ENCODE measurements at regions not wholly inside any gene's neighbourhood (a gene's known extent, or its start where the extent isn't known, plus 50 kb on each side); places are given as distances from the start of the nearest gene placed in this dataset.

DNA sequence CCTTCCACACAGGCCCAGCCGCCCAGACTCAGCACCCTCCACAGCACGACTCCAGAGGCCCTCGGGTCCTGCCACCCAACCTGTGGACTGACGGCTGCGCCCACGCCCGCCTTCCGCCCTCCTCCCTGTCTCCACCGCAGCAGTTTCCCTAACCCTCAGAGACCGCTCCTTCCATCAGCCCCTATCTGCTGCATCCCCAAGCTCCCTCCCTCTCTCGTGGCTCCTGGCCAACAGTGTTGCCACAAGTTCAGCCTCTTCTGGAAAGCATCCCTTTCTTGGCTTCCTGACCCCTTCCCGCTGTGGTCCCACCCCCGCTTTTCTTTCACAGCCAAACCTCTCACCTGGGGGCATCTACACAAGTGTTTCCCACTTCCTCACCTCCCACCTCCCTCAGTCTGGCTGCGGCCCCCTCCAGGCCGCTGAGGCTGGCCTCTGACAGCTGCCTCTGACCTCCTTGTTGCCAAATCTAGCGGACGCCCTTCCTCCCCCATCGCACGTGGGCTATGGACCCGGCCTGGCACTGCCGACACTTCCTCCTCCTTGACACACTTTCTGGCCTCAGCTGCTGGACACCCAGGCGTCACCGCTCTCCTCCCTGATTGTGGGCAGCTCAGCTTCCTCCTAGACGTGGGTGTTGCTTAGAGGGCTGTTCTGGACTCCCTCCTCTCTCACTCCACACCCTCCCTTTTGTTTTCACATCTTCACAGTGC lies 168.8 kb upstream of the TLE3 start:
- H3K36me3 ChIP-seq (ENCODE audit: insufficient read depth, low read length) = no peaks in the 10 kb centered on the region
- peaks cover 22% of the 10 kb centered on the region for H3K4me1 ChIP-seq (ENCODE audit: insufficient read depth, low read length)
- H3K9me3 ChIP-seq (ENCODE audit: control insufficient read depth, insufficient read depth, low read length) = no peaks in the 10 kb centered on the region
- no peak overlapping the region for H3K9ac ChIP-seq (ENCODE audit: low read depth, low read length)

- no peaks in the 10 kb centered on the region for H3K36me3 ChIP-seq (ENCODE audit: insufficient read depth, low read length)
- no peak overlapping the region for H3K9ac ChIP-seq (ENCODE audit: low read depth, low read length)
- no peaks in the 10 kb centered on the region for H3K9me3 ChIP-seq (ENCODE audit: control insufficient read depth, insufficient read depth, low read length)
- H3K4me1 ChIP-seq (ENCODE audit: insufficient read depth, low read length) = peaks cover 16% of the 10 kb centered on the region
Measured at GRCh38 chr15:70265986-70266385, 168.3 kb upstream of the TLE3 start.

DNA sequence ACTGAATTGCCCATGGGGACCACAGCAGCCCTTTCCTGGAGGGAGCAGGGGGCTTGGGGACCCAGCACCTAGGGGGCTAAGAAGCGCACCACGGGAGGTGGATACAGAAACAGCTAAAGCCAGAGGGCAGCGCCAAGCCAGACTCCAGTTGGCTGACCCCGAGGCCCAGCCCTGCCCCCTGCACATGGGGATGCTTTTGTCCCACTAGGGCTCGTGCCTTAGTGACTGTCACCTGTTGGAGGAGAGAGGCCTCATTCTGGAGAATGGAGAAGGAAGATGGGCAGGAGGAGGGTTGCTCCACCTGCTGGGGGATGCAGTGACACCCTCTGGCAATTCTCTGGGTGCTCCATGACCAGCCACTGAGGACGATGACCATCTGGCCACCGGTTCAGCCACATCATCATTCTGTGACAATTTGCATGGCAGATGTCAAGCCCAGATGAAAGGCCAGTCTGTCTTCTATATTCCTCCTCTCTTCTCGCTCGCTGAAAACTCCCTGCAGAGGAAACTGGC lies 167.8 kb upstream of the TLE3 start:
- Histone ChIP-seq H3K4me1 (ENCODE audit: insufficient read depth, low read length) (peaks cover 11% of the 10 kb centered on the region), H3K9me3 (ENCODE audit: control insufficient read depth, insufficient read depth, low read length) (no peaks in the 10 kb centered on the region), H3K36me3 (ENCODE audit: insufficient read depth, low read length) (no peaks in the 10 kb centered on the region), H3K9ac (ENCODE audit: low read depth, low read length) (no peak overlapping the region)

DNA sequence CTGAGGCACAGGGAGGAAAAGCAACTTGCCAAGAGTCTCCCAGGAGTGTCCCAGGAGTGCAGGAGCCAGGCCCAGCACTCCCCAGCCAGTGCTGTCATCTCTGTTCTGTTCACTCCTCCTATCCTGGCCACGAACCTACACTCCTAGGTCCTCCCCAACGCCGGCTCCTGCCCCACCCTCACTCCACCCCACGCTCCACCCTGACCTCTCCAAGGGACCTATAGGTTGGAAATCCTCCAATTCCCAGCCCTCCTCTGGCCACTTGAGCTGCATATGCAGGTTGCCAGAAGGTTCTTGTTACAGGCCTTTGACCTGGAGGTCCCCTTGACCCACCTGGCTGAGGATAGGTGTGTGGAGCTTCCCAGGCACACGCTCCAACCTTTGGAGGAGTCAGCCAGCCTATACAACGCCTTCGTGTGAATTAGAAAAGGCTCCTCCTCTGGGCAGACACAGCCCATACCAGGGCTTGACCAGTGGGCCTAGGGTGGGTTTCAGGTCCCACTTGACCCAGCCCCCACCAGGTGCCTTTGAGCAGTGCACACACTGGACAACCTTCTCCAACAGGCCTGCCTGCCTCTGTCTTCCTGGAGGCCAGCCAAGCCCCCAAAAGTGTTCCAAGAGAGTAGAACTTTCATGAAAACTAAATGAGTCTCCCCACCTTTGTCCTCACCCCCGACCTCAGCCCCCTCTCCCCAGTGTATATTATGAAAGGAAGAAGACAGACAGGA lies 167.2 kb upstream of the TLE3 start:
- peaks cover 9% of the 10 kb centered on the region for H3K4me1 ChIP-seq (ENCODE audit: insufficient read depth, low read length)
- no peak overlapping the region for H3K9ac ChIP-seq (ENCODE audit: low read depth, low read length)
- H3K36me3 ChIP-seq (ENCODE audit: insufficient read depth, low read length) = no peaks in the 10 kb centered on the region
- H3K9me3 ChIP-seq (ENCODE audit: control insufficient read depth, insufficient read depth, low read length) = no peaks in the 10 kb centered on the region

GRCh38 chr15:70264014-70264582 lies 166.4 kb upstream of the TLE3 start:
- Histone ChIP-seq H3K36me3 (ENCODE audit: insufficient read depth, low read length) (no peaks in the 10 kb centered on the region), H3K4me1 (ENCODE audit: insufficient read depth, low read length) (peaks cover 9% of the 10 kb centered on the region), H3K9me3 (ENCODE audit: control insufficient read depth, insufficient read depth, low read length) (no peaks in the 10 kb centered on the region), H3K9ac (ENCODE audit: low read depth, low read length) (no peak overlapping the region)

GRCh38 chr15:70262591-70263274 lies 165.0 kb upstream of the TLE3 start:
- no peaks in the 10 kb centered on the region for H3K36me3 ChIP-seq (ENCODE audit: insufficient read depth, low read length)
- no peaks in the 10 kb centered on the region for H3K9me3 ChIP-seq (ENCODE audit: control insufficient read depth, insufficient read depth, low read length)
- H3K4me1 ChIP-seq (ENCODE audit: insufficient read depth, low read length) = peaks cover 9% of the 10 kb centered on the region
- no peak overlapping the region for H3K9ac ChIP-seq (ENCODE audit: low read depth, low read length)

DNA sequence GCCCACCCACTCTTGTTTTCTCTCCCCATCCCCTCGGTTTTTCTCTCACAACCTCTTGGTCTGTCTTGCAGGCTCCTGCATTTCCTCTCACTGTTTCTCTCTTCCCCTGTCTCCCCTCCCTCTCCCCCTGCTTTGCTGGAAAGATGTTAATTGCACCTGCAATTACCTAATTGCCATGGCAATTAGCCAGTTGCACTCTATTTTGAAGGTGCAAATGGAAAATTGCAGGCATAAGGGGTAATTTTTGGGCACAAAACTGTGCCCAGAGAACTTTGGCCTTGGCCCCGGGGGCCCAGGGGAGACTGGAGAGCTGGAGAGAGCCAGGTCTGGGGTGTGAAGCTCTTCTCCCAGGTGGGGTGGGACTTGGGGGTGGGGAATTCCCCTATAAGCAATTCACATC lies 164.5 kb upstream of the TLE3 start:
- H3K9ac ChIP-seq (ENCODE audit: low read depth, low read length) = no peak overlapping the region
- peaks cover 9% of the 10 kb centered on the region for H3K4me1 ChIP-seq (ENCODE audit: insufficient read depth, low read length)
- no peaks in the 10 kb centered on the region for H3K36me3 ChIP-seq (ENCODE audit: insufficient read depth, low read length)
- H3K9me3 ChIP-seq (ENCODE audit: control insufficient read depth, insufficient read depth, low read length) = no peaks in the 10 kb centered on the region

DNA sequence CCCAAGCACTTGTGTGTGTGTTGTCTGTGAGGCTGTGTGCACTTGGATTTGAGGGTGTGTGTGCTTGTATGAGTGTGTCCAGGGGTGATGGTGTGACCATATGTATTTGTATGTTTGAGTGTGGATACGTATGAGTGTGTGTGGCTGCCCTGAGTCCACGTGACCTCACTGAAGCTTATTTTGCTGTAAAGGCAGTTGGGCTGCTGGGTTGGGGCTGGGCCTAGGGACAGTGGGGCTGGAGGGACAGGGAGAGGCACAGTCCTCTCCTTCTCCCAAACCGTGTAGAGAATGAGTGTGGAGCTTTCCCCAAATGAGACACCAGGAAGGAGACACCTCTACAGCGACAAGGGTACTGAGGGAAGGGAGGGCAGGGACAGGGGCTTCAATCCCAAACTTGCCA lies 163.4 kb upstream of the TLE3 start:
- H3K9me3 ChIP-seq (ENCODE audit: control insufficient read depth, insufficient read depth, low read length) = no peaks in the 10 kb centered on the region
- H3K4me1 ChIP-seq (ENCODE audit: insufficient read depth, low read length) = peaks cover 9% of the 10 kb centered on the region
- no peaks in the 10 kb centered on the region for H3K36me3 ChIP-seq (ENCODE audit: insufficient read depth, low read length)
- H3K9ac ChIP-seq (ENCODE audit: low read depth, low read length) = no peak overlapping the region

- Histone ChIP-seq H3K9ac (ENCODE audit: low read depth, low read length) (no peak overlapping the region), H3K9me3 (ENCODE audit: control insufficient read depth, insufficient read depth, low read length) (no peaks in the 10 kb centered on the region), H3K4me1 (ENCODE audit: insufficient read depth, low read length) (peaks cover 9% of the 10 kb centered on the region), H3K36me3 (ENCODE audit: insufficient read depth, low read length) (no peaks in the 10 kb centered on the region)
Measured at GRCh38 chr15:70260580-70260979, 162.9 kb upstream of the TLE3 start.

- no peaks in the 10 kb centered on the region for H3K9me3 ChIP-seq (ENCODE audit: control insufficient read depth, insufficient read depth, low read length)
- peaks cover 9% of the 10 kb centered on the region for H3K4me1 ChIP-seq (ENCODE audit: insufficient read depth, low read length)
- no peaks in the 10 kb centered on the region for H3K36me3 ChIP-seq (ENCODE audit: insufficient read depth, low read length)
- no peak overlapping the region for H3K9ac ChIP-seq (ENCODE audit: low read depth, low read length)
Measured at GRCh38 chr15:70259640-70260508, 162.2 kb upstream of the TLE3 start.

DNA sequence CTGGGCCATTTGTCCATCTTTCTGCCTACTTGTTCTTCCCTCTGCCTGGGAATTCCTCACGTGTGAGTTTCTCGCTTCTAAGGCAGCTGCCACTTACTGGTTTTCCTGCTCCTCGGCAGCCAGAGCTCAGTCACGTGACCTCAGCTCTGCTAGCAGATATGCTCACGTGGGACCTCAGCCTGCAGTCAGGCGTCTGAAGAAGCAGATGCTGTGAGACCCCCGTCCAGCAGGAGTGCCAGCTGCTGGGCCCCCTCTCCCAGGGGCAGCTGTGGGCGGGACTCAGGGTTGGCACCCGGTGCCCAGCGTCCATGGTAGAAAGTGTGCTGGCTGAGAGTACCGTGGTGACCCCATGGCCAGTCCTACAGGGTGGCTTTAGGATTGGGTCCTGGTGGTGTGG lies 161.3 kb upstream of the TLE3 start:
- Histone ChIP-seq H3K36me3 (ENCODE audit: insufficient read depth, low read length) (no peaks in the 10 kb centered on the region), H3K9me3 (ENCODE audit: control insufficient read depth, insufficient read depth, low read length) (no peaks in the 10 kb centered on the region), H3K4me1 (ENCODE audit: insufficient read depth, low read length) (peaks cover 8% of the 10 kb centered on the region), H3K9ac (ENCODE audit: low read depth, low read length) (no peak overlapping the region)

GRCh38 chr15:70258369-70259027 lies 160.8 kb upstream of the TLE3 start:
- no peaks in the 10 kb centered on the region for H3K9me3 ChIP-seq (ENCODE audit: control insufficient read depth, insufficient read depth, low read length)
- H3K4me1 ChIP-seq (ENCODE audit: insufficient read depth, low read length) = peaks cover 3% of the 10 kb centered on the region
- no peak overlapping the region for H3K9ac ChIP-seq (ENCODE audit: low read depth, low read length)
- no peaks in the 10 kb centered on the region for H3K36me3 ChIP-seq (ENCODE audit: insufficient read depth, low read length)

DNA sequence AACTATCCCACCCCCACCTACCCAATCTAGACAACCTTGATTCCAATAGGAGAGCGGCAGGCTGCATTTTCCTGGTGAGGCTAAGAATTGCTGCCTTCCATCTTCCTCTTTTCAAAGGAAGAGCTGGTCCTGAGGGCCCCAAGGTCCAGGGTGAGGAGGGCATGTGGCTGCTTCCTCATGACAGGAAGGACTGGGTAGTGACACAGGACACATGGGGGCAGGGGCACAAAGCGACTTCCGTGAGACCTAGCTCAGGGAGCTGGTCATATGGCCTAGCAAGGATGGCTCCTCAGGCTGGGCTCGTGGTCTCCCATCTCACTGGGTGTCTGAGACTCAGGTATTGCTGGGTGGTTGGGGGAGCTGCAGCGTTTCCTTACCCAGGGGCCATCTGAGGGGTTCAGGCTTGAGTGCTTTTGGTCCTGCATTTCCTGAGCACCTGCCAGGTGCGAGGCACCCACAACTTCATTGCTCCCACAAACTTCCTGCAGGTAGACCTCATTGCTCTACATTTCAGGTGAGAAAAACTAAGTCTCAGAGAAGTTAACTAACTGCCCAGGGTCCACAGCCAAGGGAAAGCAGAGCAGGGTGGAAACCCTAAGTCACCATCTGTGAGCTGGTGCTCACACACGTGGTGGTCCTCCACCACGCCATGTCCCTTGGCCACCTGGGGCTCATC lies 160.0 kb upstream of the TLE3 start:
- no peak overlapping the region for H3K9ac ChIP-seq (ENCODE audit: low read depth, low read length)
- H3K9me3 ChIP-seq (ENCODE audit: control insufficient read depth, insufficient read depth, low read length) = no peaks in the 10 kb centered on the region
- H3K4me1 ChIP-seq (ENCODE audit: insufficient read depth, low read length) = no peaks in the 10 kb centered on the region
- no peaks in the 10 kb centered on the region for H3K36me3 ChIP-seq (ENCODE audit: insufficient read depth, low read length)

Data from ES-I3 (cell line).